Nephron progenitor cell (in vitro differentiated cells): ENCODE measurements at regions not wholly inside any gene's neighbourhood (a gene's known extent, or its start where the extent isn't known, plus 50 kb on each side); places are given as distances from the start of the nearest gene placed in this dataset.

Source experiments
- DNase-seq: peaks from one replicate; pipeline ENCODE4 v3.0.0; 2021
- H3K27ac Mint-ChIP-seq: 2 replicates; pipeline ENCODE4 v1.8.0; 2021; ENCODE audit warnings: mild to moderate bottlenecking, moderate library complexity, mixed read lengths
- H3K27me3 Mint-ChIP-seq: 2 replicates; pipeline ENCODE4 v1.8.0; 2021; ENCODE audit warnings: mild to moderate bottlenecking, low read depth, mixed read lengths; ENCODE audit not compliant: poor library complexity
- H3K36me3 Mint-ChIP-seq: 2 replicates; pipeline ENCODE4 v1.8.0; 2021; ENCODE audit warnings: low read depth, mixed read lengths
- H3K4me1 Mint-ChIP-seq: 2 replicates; pipeline ENCODE4 v1.8.0; 2021; ENCODE audit warnings: mixed read lengths
- H3K4me3 Mint-ChIP-seq: 2 replicates; pipeline ENCODE4 v1.8.0; 2021; ENCODE audit warnings: mild to moderate bottlenecking, moderate library complexity, mixed read lengths
- H3K9me3 Mint-ChIP-seq: 2 replicates; pipeline ENCODE4 v1.8.0; 2021; ENCODE audit warnings: mild to moderate bottlenecking, moderate library complexity, mixed read lengths
- TF ChIP-seq, protein P1 (sequence below): fragments of 200-600 bp; sonication (generic); IDR thresholded peaks from 2 replicates; pipeline ENCODE4 v1.5.0; 2021; ENCODE audit warnings: antibody characterized with exemption

DNA sequence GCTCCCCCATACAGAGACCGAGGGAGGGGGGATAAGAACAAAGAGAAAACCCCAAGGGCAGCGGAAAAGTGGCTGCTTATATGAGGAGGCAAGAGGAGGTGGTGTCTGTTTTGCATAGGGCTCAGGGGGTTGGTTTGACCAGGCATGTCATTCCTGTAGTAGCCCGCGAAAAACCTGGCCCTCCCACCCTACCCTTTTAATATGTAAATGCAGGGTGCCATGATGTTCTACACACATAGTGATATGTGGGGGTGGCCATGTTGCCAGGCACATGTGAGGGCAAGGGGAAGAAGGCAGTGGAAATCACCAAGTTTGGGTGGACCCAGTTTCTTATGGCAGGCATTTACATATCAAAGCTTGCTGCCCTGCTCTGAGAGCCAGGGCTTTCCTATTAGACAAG, 203.5 kb upstream of the UBL3 start:
- TF ChIP-seq, protein P1, sequence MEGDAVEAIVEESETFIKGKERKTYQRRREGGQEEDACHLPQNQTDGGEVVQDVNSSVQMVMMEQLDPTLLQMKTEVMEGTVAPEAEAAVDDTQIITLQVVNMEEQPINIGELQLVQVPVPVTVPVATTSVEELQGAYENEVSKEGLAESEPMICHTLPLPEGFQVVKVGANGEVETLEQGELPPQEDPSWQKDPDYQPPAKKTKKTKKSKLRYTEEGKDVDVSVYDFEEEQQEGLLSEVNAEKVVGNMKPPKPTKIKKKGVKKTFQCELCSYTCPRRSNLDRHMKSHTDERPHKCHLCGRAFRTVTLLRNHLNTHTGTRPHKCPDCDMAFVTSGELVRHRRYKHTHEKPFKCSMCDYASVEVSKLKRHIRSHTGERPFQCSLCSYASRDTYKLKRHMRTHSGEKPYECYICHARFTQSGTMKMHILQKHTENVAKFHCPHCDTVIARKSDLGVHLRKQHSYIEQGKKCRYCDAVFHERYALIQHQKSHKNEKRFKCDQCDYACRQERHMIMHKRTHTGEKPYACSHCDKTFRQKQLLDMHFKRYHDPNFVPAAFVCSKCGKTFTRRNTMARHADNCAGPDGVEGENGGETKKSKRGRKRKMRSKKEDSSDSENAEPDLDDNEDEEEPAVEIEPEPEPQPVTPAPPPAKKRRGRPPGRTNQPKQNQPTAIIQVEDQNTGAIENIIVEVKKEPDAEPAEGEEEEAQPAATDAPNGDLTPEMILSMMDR, result no peak
- Mint-ChIP-seq H3K9me3 (peaks cover 17% of the 10 kb centered on the region), H3K36me3 (peaks cover 4% of the 10 kb centered on the region), H3K27me3 (no peaks in the 10 kb centered on the region), H3K4me1 (peaks cover 30% of the 10 kb centered on the region), H3K4me3 (peak overlapping the region; percentile 13), H3K27ac (no peak overlapping the region)
- DNase-seq, result peak; percentile 12

DNA sequence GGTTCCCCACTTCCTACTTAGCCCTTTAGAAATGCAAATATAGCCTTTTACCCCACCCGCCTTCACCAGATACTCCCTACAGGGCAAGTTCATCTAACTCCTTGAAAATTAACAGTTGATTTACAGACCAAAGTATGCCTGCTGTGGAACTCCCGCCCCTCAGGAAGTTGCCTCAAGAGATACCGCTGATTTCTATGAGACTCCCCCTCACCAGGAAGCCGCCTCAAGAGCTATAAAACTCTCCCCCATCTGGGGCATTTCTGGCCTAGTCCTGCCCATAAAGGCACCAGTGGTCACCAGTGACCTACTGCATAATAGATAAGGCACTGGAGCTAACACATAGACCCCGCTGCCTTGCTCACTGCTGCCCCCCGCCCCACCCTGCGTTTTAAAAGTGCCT, 201.7 kb upstream of the UBL3 start:
- Mint-ChIP-seq H3K36me3 (peaks cover 4% of the 10 kb centered on the region), H3K27me3 (no peaks in the 10 kb centered on the region), H3K27ac (peak overlapping the region; percentile 71), H3K4me3 (peak overlapping the region; percentile 20), H3K9me3 (peaks cover 4% of the 10 kb centered on the region), H3K4me1 (peaks cover 30% of the 10 kb centered on the region)
- DNase-seq, result peak; percentile 21
- TF ChIP-seq, protein P1, result no peak

DNA sequence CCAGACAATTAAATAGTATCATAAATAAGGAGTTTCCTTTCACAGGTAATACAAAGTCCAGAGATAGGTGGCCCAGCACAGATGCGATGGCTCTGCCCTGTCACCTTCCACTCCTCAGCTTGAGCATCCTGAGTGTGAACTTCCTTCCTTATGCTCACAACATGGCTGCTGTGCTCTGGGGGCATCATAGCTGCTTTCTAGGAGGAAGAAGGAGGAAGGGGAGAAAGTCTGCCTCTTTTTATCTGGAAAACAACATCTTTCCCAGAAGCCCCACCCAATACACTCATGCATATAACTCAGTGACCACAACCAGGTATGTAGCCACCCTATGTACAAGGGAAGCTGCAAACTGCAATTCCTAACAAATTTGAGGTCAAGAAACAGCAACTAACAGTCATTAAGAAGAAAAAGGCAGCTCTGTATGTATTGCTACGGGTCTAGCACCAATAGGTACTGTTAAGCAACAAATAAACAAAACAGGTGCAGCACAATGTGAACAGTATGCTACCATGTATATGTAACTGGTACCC, 201.2 kb upstream of the UBL3 start:
- no peak overlapping the region for H3K4me3 Mint-ChIP-seq

DNA sequence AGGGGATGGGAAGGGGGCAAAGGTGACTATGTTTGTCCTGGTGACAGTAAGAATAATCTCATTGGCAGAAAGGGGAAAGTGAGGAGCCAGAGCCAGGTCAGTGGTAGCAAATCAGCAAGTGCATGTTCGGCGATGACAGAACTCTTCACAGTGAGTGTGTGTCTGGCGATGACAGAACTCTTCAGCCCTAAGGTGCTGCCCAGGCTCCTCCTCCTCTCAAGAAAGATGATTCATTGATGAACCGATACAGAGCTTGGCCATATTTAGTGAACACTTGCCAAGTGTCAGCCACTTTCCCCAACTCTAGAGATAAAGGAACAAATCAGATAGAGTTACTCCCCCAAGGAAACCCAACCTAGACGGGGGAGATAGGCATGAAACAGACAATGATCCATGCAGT, 199.3 kb upstream of the UBL3 start:
- Mint-ChIP-seq H3K9me3 (no peaks in the 10 kb centered on the region), H3K36me3 (no peaks in the 10 kb centered on the region), H3K4me1 (peaks cover 30% of the 10 kb centered on the region), H3K4me3 (no peak overlapping the region), H3K27ac (no peak overlapping the region), H3K27me3 (peaks cover 2% of the 10 kb centered on the region)
- no peak for DNase-seq
- TF ChIP-seq, protein P1, result no peak

More for the DNA sequence above, 201.2 kb upstream of the UBL3 start:
- Mint-ChIP-seq H3K27me3 (no peaks in the 10 kb centered on the region), H3K36me3 (no peaks in the 10 kb centered on the region), H3K9me3 (no peaks in the 10 kb centered on the region), H3K27ac (no peak overlapping the region), H3K4me1 (peaks cover 30% of the 10 kb centered on the region)
- TF ChIP-seq, protein P1, result no peak
- no peak for DNase-seq

DNA sequence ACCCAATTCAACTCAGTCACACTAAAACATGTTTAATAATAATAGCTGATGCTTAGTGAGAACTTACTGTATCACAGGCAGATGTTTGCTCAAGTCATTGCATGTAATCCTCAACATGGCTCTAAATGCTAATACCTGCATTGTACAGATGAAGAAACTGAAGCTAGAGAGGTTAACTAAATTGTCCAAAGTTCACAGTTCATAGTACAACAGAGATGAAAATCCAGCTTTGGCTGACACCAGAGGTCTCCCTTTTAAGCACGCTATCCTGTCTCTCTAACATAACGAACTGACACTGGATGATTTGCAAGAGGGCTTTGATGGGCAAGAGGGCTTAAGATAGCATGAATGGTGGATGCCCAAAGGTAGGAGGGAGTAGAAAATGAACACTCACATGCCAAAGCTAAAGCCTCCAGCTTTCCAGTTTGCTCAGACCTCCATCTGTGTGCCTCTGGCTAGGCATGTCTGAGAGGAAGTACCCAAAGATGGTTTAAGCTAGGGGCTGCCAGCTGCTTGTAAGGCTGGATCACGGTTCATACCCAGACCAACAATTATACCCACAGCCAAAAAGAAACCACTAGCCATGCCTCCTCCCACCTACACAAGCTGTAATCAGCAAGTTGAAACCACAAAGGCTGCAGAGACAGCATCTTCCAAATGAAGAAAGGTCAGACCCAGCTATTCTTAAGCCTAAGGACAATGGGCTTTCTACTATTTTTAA, 196.9 kb upstream of the UBL3 start:
- H3K27me3 Mint-ChIP-seq, result peaks cover 7% of the 10 kb centered on the region
- no peaks in the 10 kb centered on the region for H3K36me3 Mint-ChIP-seq
- H3K27ac Mint-ChIP-seq, result no peak overlapping the region
- DNase-seq, result no peak
- H3K9me3 Mint-ChIP-seq, result no peaks in the 10 kb centered on the region
- H3K4me3 Mint-ChIP-seq, result no peak overlapping the region
- H3K4me1 Mint-ChIP-seq, result peaks cover 14% of the 10 kb centered on the region
- TF ChIP-seq, protein P1, result no peak
